SU-DHL-6 (cell line): ENCODE measurements at regions not wholly inside any gene's neighbourhood (a gene's known extent, or its start where the extent isn't known, plus 50 kb on each side); places are given as distances from the start of the nearest gene placed in this dataset.

Experiments
- CTCF ChIP-seq: fragments of 200-600 bp; sonication (generic); IDR thresholded peaks from one replicate; pipeline ENCODE4 v1.5.1; 2017; ENCODE audit warnings: antibody characterized with exemption, mild to moderate bottlenecking, low read length, moderate library complexity; ENCODE audit not compliant: insufficient read depth, poor library complexity, severe bottlenecking
- EZH2phosphoT487 ChIP-seq: fragments of 200-600 bp; sonication (generic), shearing (Covaris generic); conservative IDR thresholded peaks from 2 replicates; pipeline ENCODE4 v1.6.1; 2018; ENCODE audit warnings: mild to moderate bottlenecking, antibody characterized with exemption, low read length, moderate library complexity, mixed read lengths

- TF ChIP-seq CTCF (no peak), EZH2phosphoT487 (no peak)
Measured at GRCh38 chr13:103497404-103497803, 431.2 kb upstream of the SLC10A2 start.
